H7 (cell line): ENCODE measurements at regions not wholly inside any gene's neighbourhood (a gene's known extent, or its start where the extent isn't known, plus 50 kb on each side); places are given as distances from the start of the nearest gene placed in this dataset.
"Not testable (repeated sequence)": the region's sequence is repeated elsewhere in the genome, so short reads cannot be mapped to it uniquely, and the experiment has no call there.

Source experiments
- DNase-seq: peaks from one replicate; pipeline ENCODE4 v3.0.0; 2012
- H3K27me3 ChIP-seq: 2 replicates; pipeline ENCODE4 v1.6.0; 2011; ENCODE audit warnings: mild to moderate bottlenecking, low read length; ENCODE audit not compliant: control insufficient read depth, insufficient read depth
- H3K36me3 ChIP-seq: replicated peaks from 2 replicates; pipeline ENCODE4 v1.5.1; 2011; ENCODE audit warnings: low read length; ENCODE audit not compliant: control insufficient read depth, insufficient read depth
- H3K4me3 ChIP-seq: 2 replicates; pipeline ENCODE4 v1.5.1; 2011; ENCODE audit warnings: low read depth, mild to moderate bottlenecking, control low read depth, low read length, moderate library complexity; ENCODE audit not compliant: insufficient read depth

DNA sequence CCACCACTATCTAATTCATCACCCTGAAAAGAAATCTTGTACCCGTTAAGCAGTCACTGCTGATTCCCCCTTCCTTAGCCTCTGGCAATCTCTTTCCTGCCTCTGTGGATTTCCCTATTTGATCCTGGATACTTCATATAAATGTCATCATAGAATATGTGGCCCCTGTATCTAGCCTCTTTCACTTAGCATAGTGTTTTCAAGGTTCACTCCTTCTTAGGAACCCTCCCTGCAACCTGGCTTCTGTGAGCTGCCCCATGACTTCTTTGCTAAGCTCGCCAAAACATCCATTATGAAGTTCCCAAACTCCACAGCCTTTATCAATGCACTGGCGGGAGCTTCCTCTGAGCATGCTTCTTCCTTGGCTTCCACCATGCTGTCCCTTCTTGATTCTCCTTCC is 70.8 kb upstream of the PDZD8 start:
- no peak overlapping the region for H3K4me3 ChIP-seq
- DNase-seq = no peak
- H3K36me3 ChIP-seq = no peaks in the 10 kb centered on the region
- H3K27me3 ChIP-seq = no peaks in the 10 kb centered on the region

- DNase-seq = no peak
- no peaks in the 10 kb centered on the region for H3K36me3 ChIP-seq
- no peak overlapping the region for H3K4me3 ChIP-seq
- H3K27me3 ChIP-seq = no peaks in the 10 kb centered on the region
Measured at GRCh38 chr10:117444497-117445040, 69.3 kb upstream of the PDZD8 start.

GRCh38 chr10:117443686-117444041 is 68.4 kb upstream of the PDZD8 start:
- no peak for DNase-seq
- Histone ChIP-seq H3K4me3 (no peak overlapping the region), H3K27me3 (no peaks in the 10 kb centered on the region), H3K36me3 (no peaks in the 10 kb centered on the region)

- H3K36me3 ChIP-seq = no peaks in the 10 kb centered on the region
- DNase-seq = peak; percentile 88
- no peaks in the 10 kb centered on the region for H3K27me3 ChIP-seq
- no peak overlapping the region for H3K4me3 ChIP-seq
Measured at GRCh38 chr10:117442944-117443685, 67.9 kb upstream of the PDZD8 start.

- no peaks in the 10 kb centered on the region for H3K27me3 ChIP-seq
- H3K36me3 ChIP-seq = no peaks in the 10 kb centered on the region
- no peak overlapping the region for H3K4me3 ChIP-seq
- no peak for DNase-seq
Measured at GRCh38 chr10:117442521-117442920, 67.3 kb upstream of the PDZD8 start.

DNA sequence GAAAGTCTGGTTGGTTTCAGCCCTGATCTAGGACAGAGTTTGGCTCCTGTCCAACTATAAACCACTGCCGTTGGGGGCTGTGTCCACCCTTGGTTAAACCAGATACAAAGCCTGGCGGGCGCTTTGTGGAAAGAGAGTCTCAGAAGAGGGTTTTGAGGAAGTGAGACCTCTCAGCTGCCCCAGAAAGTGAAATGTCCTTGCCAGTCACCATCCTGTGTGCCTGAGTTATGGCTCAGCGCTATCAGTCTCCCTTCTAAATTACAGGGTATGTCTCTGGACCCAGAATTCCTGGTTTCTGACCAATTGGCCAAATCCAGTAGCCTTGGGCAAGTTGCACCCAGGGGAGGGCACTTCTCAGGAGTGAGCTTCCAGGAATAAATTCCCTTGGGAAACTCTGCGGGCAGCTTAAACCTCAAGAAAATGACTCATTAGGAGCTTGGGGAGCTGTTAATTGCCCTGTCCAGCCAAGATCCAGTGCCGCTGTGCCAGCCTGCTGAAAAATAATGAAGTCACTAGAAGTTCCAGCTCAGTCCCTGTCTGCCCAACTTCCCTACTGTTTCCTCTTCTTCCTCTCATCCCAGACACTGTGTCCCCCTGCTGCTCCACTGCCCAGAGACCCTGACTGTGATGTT is 66.7 kb upstream of the PDZD8 start:
- DNase-seq = no peak
- no peaks in the 10 kb centered on the region for H3K27me3 ChIP-seq
- H3K4me3 ChIP-seq = no peak overlapping the region
- H3K36me3 ChIP-seq = no peaks in the 10 kb centered on the region

DNA sequence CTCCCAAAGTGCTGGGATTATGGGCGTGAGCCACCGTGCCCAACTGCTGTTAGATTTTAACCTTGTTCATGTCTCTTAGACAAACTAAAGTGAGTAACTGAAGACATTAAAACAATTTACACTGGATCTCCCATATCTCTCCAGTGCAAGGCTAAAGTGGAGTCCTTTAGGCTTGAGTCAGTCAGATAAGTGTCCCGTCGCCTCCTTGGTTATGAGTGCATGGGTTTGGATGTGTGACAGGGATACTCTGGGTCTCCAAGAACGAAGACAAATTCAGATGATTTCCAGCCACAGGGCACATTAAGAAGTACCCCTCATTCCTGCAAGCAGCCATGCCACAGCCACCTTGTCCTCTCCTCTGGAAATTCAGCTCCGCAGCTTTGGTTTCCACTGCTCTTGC is 66.1 kb upstream of the PDZD8 start:
- H3K27me3 ChIP-seq = no peaks in the 10 kb centered on the region
- H3K4me3 ChIP-seq = no peak overlapping the region
- H3K36me3 ChIP-seq = no peaks in the 10 kb centered on the region
- no peak for DNase-seq

DNA sequence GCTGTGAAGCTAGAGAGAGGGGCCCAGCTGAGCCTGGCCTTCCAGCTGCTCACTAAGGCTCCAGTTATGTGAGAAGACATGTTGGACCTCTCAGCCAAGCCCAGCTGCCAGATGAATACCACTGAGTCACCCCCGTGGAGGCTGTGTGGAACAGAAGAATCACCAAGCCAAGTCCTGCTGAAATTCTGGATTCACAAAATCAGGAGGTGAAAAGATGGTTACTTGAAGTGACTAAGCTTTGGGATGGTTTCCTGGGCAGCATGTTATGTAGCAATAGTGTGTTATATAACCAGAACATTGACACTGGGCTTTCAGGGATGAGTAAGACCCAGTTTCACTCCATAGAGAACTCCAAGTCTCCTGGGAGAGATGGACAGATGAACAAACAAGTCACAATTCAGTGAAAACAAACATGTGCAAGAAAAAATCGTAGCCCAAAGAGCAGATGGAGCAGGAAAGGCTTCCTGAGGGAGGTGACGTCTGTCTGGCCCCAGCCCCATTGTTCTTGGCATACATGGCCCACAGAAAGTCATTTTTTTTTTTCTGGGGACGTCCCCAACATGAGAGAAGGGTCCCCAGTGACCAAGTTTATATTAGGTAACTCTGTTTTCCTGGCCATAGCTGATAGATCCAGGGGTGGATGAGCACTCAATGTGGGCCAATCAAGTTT is 64.1 kb upstream of the PDZD8 start:
- DNase-seq = no peak
- Histone ChIP-seq H3K4me3 (no peak overlapping the region), H3K27me3 (no peaks in the 10 kb centered on the region), H3K36me3 (no peaks in the 10 kb centered on the region)

GRCh38 chr10:117432866-117433265 is 57.6 kb upstream of the PDZD8 start:
- Histone ChIP-seq H3K36me3 (no peaks in the 10 kb centered on the region), H3K4me3 (no peak overlapping the region), H3K27me3 (peaks cover 1% of the 10 kb centered on the region)
- DNase-seq = no peak

- no peaks in the 10 kb centered on the region for H3K36me3 ChIP-seq
- no peak overlapping the region for H3K4me3 ChIP-seq
- peaks cover 1% of the 10 kb centered on the region for H3K27me3 ChIP-seq
- DNase-seq = no peak
Measured at GRCh38 chr10:117431160-117431559, 55.9 kb upstream of the PDZD8 start.

- not testable (repeated sequence) for H3K36me3 ChIP-seq, H3K27me3 ChIP-seq, DNase-seq, H3K4me3 ChIP-seq
Measured at GRCh38 chr10:117430535-117430934, 55.3 kb upstream of the PDZD8 start.

DNA sequence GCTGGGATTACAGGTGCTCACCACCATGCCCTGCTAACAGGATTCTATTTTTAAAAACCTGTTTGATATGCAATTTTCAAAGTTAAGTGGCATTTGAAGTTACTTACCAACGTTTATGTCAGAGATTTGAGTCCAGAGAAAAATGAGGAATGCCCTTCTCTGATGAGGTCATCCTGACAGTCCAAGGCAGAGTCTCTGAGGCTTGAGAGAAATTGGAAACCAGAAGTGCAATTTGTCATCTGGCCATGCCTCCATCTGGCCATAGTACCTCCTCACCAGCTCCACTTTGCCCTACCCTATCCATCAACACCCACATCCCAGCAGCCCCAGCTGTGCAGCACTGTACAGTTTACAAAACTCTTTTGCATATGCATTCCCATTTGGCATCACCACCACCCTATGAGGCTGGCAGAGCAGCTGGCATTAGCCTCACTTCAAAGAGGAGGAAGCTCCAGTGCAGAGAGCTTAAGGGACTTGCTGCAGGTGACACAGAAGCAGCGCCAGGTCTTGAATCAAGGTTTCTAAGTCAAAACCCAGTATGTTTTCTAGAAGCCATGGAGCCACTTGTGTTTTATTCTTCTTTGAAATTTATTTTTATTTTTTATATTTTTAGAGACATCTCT is 54.5 kb upstream of the PDZD8 start:
- DNase-seq = no peak
- no peaks in the 10 kb centered on the region for H3K36me3 ChIP-seq
- no peak overlapping the region for H3K4me3 ChIP-seq
- peaks cover 1% of the 10 kb centered on the region for H3K27me3 ChIP-seq

DNA sequence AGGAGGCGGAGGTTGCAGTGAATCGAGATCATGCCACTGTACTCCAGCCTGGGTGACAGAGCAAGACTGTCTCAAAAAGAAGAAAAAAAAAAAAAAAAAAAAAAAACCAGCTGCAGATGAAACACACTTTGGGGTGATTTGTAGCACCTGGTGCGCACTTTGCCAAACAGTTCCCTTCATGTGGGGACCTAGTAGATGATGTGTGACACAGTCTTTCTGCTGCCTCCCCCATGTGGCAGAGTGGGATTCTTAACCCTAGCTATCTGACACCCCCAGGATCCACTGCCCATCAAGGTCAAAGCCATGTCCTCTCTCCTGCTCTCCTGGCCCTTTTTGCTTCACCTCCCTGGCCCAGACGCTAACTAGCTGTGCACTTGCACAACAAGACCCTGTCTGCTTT is 52.1 kb upstream of the PDZD8 start:
- Histone ChIP-seq H3K4me3 (no peak overlapping the region), H3K36me3 (no peaks in the 10 kb centered on the region), H3K27me3 (peaks cover 1% of the 10 kb centered on the region)
- DNase-seq = peak; percentile 28

DNA sequence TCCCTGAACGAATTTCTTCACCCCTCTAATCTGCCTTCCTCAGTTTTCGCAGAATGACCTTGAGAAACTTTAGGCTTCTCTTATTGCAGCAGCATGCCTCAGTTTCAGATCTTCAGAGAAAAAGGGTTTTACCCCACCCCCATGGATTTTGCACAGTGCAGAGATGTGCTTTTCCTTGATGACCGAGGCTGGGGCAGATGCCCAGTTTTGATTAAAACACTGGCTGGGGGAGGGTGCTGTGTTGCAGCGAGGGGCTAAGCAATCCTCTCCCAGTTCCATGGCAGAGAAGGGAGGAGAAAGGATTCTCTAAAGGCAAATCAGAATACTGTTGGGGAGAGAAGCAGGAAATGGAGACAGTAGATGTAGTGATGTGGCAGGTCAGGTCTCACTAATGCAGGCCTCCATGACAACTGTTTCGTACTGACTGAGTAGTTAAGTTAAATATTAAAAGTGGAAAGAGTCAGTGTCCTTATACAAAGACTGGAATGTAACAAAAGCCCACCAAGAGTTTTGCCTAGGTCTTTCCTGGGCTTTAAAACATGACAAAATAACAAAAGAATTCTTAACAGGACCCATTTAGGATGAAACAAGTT is 50.8 kb upstream of the PDZD8 start:
- no peak overlapping the region for H3K4me3 ChIP-seq
- H3K36me3 ChIP-seq = no peaks in the 10 kb centered on the region
- peak; percentile 37 for DNase-seq
- no peaks in the 10 kb centered on the region; the same call in 1 of the 2 replicates for H3K27me3 ChIP-seq
